ENCODE measurements at regions not wholly inside any gene's neighbourhood (a gene's known extent, or its start where the extent isn't known, plus 50 kb on each side); places are given as distances from the start of the nearest gene placed in this dataset.
A peak's percentile ranks its signal among the peaks of the same experiment; 100 is the strongest.

DNA sequence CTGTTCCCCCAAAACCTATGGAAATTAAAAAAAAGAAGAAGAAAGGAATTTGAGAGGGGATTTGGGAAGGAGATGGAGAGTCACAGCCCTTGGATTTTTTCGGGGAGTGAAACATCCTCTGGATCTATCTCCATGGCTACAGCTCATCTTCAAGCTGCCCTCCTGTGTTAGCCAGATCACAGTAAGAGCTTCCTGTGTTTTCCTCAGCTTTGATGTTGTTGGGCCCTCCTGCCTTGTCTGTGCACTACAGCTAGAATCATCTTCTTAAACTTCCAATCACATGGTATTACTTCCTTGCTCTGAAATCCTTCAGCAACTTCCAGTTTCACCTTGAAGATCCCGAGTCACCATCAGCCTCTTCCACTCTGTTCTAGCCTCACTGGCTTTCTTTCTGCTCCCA lies 207.8 kb upstream of the ZFP64 start:
- H3K36me3 ChIP-seq: no peaks in the 10 kb centered on the region

GRCh38 chr20:52389606-52390005 lies 198.0 kb upstream of the ZFP64 start:
- 94 to 98% methylated on average over 1 of the region's 1 CpG for WGBS, 2 donors
- Histone ChIP-seq H3K9me3 (no peaks in the 10 kb centered on the region), H3K27ac (no peak overlapping the region), H3K4me3 (replicated peaks in 1 of 3) (no peak overlapping the region), H3K4me1 (no peaks in the 10 kb centered on the region), H3K27me3 (no peaks in the 10 kb centered on the region), H3K36me3 (no peaks in the 10 kb centered on the region)
- TF ChIP-seq POLR2A (IDR thresholded peaks at IDR 0.05): no peak
- TF ChIP-seq, protein P1, sequence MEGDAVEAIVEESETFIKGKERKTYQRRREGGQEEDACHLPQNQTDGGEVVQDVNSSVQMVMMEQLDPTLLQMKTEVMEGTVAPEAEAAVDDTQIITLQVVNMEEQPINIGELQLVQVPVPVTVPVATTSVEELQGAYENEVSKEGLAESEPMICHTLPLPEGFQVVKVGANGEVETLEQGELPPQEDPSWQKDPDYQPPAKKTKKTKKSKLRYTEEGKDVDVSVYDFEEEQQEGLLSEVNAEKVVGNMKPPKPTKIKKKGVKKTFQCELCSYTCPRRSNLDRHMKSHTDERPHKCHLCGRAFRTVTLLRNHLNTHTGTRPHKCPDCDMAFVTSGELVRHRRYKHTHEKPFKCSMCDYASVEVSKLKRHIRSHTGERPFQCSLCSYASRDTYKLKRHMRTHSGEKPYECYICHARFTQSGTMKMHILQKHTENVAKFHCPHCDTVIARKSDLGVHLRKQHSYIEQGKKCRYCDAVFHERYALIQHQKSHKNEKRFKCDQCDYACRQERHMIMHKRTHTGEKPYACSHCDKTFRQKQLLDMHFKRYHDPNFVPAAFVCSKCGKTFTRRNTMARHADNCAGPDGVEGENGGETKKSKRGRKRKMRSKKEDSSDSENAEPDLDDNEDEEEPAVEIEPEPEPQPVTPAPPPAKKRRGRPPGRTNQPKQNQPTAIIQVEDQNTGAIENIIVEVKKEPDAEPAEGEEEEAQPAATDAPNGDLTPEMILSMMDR (IDR thresholded peaks at IDR 0.05): no peak
- intact Hi-C loops (cut with DNase I): no loop called here
- DNase-seq: no peak

More for the DNA sequence above, 207.8 kb upstream of the ZFP64 start:
- no peaks in the 10 kb centered on the region for H3K4me1 ChIP-seq
- H3K9me3 ChIP-seq: no peaks in the 10 kb centered on the region
- no peak for TF ChIP-seq POLR2A (IDR thresholded peaks at IDR 0.05)
- TF ChIP-seq, protein P1 (IDR thresholded peaks at IDR 0.05): no peak
- intact Hi-C loops (cut with DNase I): no loop called here
- no peak overlapping the region for H3K4me3 ChIP-seq (replicated peaks in 1 of 3)
- 76 to 85% methylated on average over 2 of the region's 2 CpGs for WGBS, 2 donors
- H3K27me3 ChIP-seq: no peaks in the 10 kb centered on the region
- no peak for DNase-seq
- H3K27ac ChIP-seq: no peak overlapping the region

GRCh38 chr20:52383995-52384621 lies 192.5 kb upstream of the ZFP64 start:
- no peak overlapping the region for H3K4me3 ChIP-seq (replicated peaks in 1 of 3)
- 83 to 90% methylated on average over 10 of the region's 10 CpGs for WGBS, 2 donors
- intact Hi-C loops (cut with DNase I): no loop called here
- H3K9me3 ChIP-seq: no peaks in the 10 kb centered on the region
- H3K36me3 ChIP-seq: no peaks in the 10 kb centered on the region
- H3K27me3 ChIP-seq: no peaks in the 10 kb centered on the region
- no peak for DNase-seq
- H3K4me1 ChIP-seq: no peaks in the 10 kb centered on the region
- no peak for TF ChIP-seq POLR2A (IDR thresholded peaks at IDR 0.05)
- TF ChIP-seq, protein P1 (IDR thresholded peaks at IDR 0.05): no peak
- H3K27ac ChIP-seq: no peak overlapping the region

GRCh38 chr20:52382933-52383332 lies 191.4 kb upstream of the ZFP64 start:
- WGBS, 2 donors: 83 to 88% methylated on average over 4 of the region's 4 CpGs
- Histone ChIP-seq H3K9me3 (no peaks in the 10 kb centered on the region), H3K27me3 (no peaks in the 10 kb centered on the region), H3K4me3 (replicated peaks in 1 of 3) (no peak overlapping the region), H3K36me3 (no peaks in the 10 kb centered on the region), H3K27ac (no peak overlapping the region), H3K4me1 (no peaks in the 10 kb centered on the region)
- no peak for DNase-seq
- no peak for TF ChIP-seq POLR2A (IDR thresholded peaks at IDR 0.05)
- TF ChIP-seq, protein P1 (IDR thresholded peaks at IDR 0.05): no peak
- intact Hi-C loops (cut with DNase I): no loop called here

DNA sequence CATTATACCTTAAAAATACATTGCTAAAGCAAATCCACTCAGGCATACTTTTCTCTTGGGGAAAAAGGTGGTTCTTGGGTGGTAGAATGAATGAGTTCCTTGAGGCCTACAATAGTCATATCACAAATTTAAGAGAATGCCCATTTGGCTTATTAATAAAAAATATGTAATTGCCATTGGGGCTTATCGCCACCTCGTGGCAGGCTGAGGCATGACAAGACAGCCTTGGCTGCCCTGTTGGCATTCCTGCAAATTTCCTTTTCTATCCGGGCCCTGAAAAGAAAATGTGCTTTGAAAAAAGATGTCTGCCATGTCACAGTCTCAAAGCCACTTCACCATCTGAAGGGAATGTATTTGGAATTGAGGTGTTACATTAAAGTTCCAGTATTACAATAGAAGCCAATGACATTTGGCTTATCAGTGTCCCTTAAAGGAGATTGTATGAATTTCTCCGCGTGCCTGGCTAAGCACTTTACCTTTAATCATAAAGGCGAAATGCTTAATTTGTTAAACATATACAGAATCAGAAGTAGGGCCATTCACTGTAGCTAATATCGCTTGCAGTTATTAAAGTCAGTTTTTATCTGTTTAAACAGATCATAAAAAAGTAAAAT lies 188.3 kb upstream of the ZFP64 start:
- Histone ChIP-seq H3K4me1 (no peaks in the 10 kb centered on the region), H3K36me3 (no peaks in the 10 kb centered on the region), H3K27me3 (no peaks in the 10 kb centered on the region), H3K9me3 (no peaks in the 10 kb centered on the region), H3K4me3 (replicated peaks in 1 of 3) (no peak overlapping the region), H3K27ac (no peak overlapping the region)
- TF ChIP-seq POLR2A (IDR thresholded peaks at IDR 0.05): no peak
- TF ChIP-seq, protein P1 (IDR thresholded peaks at IDR 0.05): peak; percentile 35 to 85 (median 54)
- 50 to 52% methylated on average over 7 of the region's 7 CpGs for WGBS, 2 donors
- peak; percentile 7 to 16 for DNase-seq
- intact Hi-C loops (cut with DNase I): no loop called here
